ENCODE measurements at regions not wholly inside any gene's neighbourhood (a gene's known extent, or its start where the extent isn't known, plus 50 kb on each side); places are given as distances from the start of the nearest gene placed in this dataset.
A peak's percentile ranks its signal among the peaks of the same experiment; 100 is the strongest.

- H3K4me3 Mint-ChIP-seq, result no peak overlapping the region
- no peaks in the 10 kb centered on the region for H3K27me3 ChIP-seq (ENCODE audit: control insufficient read depth, insufficient read depth, low read length)
Observed at GRCh38 chr9:129351058-129351641, 173.1 kb upstream of the IER5L start.

GRCh38 chr9:129350143-129350935 is 172.3 kb upstream of the IER5L start:
- DNase-seq (no peak), ATAC-seq (ENCODE audit: low read depth in 2 of 2) (no peak)
- Mint-ChIP-seq H3K27me3 (peaks cover 26% of the 10 kb centered on the region), H3K4me3 (no peak overlapping the region), H3K9me3 (peaks cover 0 to 2% (median 1%) of the 10 kb centered on the region in 7 donors), H3K36me3 (no peaks in the 10 kb centered on the region), H3K27ac (no peak overlapping the region), H3K4me1 (peaks cover 0 to 15% (median 5%) of the 10 kb centered on the region in 4 donors)
- H3K4me1 ChIP-seq (ENCODE audit: control insufficient read depth, insufficient read depth, low read length, poor library complexity, severe bottlenecking), result peaks cover 11% of the 10 kb centered on the region
- no peak overlapping the region for H3K4me3 ChIP-seq (ENCODE audit: low read depth, low read length)
- no peaks in the 10 kb centered on the region for H3K9me3 ChIP-seq (ENCODE audit: control insufficient read depth in 2 of 2, low read length in 2 of 2)
- no peak overlapping the region for H3K27ac ChIP-seq (ENCODE audit: insufficient read depth, low read length, poor library complexity, severe bottlenecking)
- no peaks in the 10 kb centered on the region for H3K27me3 ChIP-seq (ENCODE audit: control insufficient read depth, insufficient read depth, low read length)
- H3K36me3 ChIP-seq (ENCODE audit: control insufficient read depth, insufficient read depth, low read length), result no peaks in the 10 kb centered on the region

More at GRCh38 chr9:129351058-129351641, 173.1 kb upstream of the IER5L start:
- no peaks in the 10 kb centered on the region for H3K36me3 Mint-ChIP-seq
- no peak for DNase-seq
- peaks cover 2 to 4% of the 10 kb centered on the region in 2 experiments for H3K9me3 ChIP-seq (ENCODE audit: control insufficient read depth in 2 of 2, low read length in 2 of 2)
- H3K4me1 ChIP-seq (ENCODE audit: control insufficient read depth, insufficient read depth, low read length, poor library complexity, severe bottlenecking), result peaks cover 11% of the 10 kb centered on the region
- H3K27ac Mint-ChIP-seq, result no peak overlapping the region
- no peak overlapping the region for H3K4me3 ChIP-seq (ENCODE audit: low read depth, low read length)
- H3K27ac ChIP-seq (ENCODE audit: insufficient read depth, low read length, poor library complexity, severe bottlenecking), result no peak overlapping the region
- H3K27me3 Mint-ChIP-seq, result peaks cover 26% of the 10 kb centered on the region
- peaks cover 0 to 15% (median 3%) of the 10 kb centered on the region in 4 donors for H3K4me1 Mint-ChIP-seq
- peaks cover 0 to 9% (median 2%) of the 10 kb centered on the region in 7 donors for H3K9me3 Mint-ChIP-seq
- no peaks in the 10 kb centered on the region for H3K36me3 ChIP-seq (ENCODE audit: control insufficient read depth, insufficient read depth, low read length)
- no peak for ATAC-seq (ENCODE audit: low read depth in 2 of 2)

GRCh38 chr9:129349665-129349947 is 171.5 kb upstream of the IER5L start:
- Mint-ChIP-seq H3K27me3 (peaks cover 26% of the 10 kb centered on the region), H3K36me3 (no peaks in the 10 kb centered on the region), H3K4me3 (no peak overlapping the region), H3K27ac (no peak overlapping the region), H3K4me1 (peaks cover 0 to 15% (median 5%) of the 10 kb centered on the region in 4 donors), H3K9me3 (peaks cover 0 to 2% (median 0%) of the 10 kb centered on the region in 7 donors)
- Histone ChIP-seq H3K27me3 (ENCODE audit: control insufficient read depth, insufficient read depth, low read length) (no peaks in the 10 kb centered on the region), H3K4me3 (ENCODE audit: low read depth, low read length) (no peak overlapping the region), H3K36me3 (ENCODE audit: control insufficient read depth, insufficient read depth, low read length) (no peaks in the 10 kb centered on the region), H3K9me3 (ENCODE audit: control insufficient read depth in 2 of 2, low read length in 2 of 2) (no peaks in the 10 kb centered on the region), H3K27ac (ENCODE audit: insufficient read depth, low read length, poor library complexity, severe bottlenecking) (no peak overlapping the region), H3K4me1 (ENCODE audit: control insufficient read depth, insufficient read depth, low read length, poor library complexity, severe bottlenecking) (peaks cover 11% of the 10 kb centered on the region)
- DNase-seq (no peak), ATAC-seq (ENCODE audit: low read depth in 2 of 2) (no peak)

- DNase-seq (no peak), ATAC-seq (ENCODE audit: low read depth in 2 of 2) (no peak)
- Histone ChIP-seq H3K4me1 (ENCODE audit: control insufficient read depth, insufficient read depth, low read length, poor library complexity, severe bottlenecking) (peaks cover 11% of the 10 kb centered on the region), H3K4me3 (ENCODE audit: low read depth, low read length) (no peak overlapping the region), H3K9me3 (ENCODE audit: control insufficient read depth in 2 of 2, low read length in 2 of 2) (no peaks in the 10 kb centered on the region), H3K27me3 (ENCODE audit: control insufficient read depth, insufficient read depth, low read length) (no peaks in the 10 kb centered on the region), H3K27ac (ENCODE audit: insufficient read depth, low read length, poor library complexity, severe bottlenecking) (no peak overlapping the region), H3K36me3 (ENCODE audit: control insufficient read depth, insufficient read depth, low read length) (no peaks in the 10 kb centered on the region)
- Mint-ChIP-seq H3K27ac (peak overlapping the region in 2 of 3 donors; percentile 69 to 73), H3K9me3 (no peaks in the 10 kb centered on the region), H3K36me3 (no peaks in the 10 kb centered on the region), H3K4me1 (peaks cover 0 to 14% (median 5%) of the 10 kb centered on the region in 4 donors), H3K27me3 (peaks cover 26% of the 10 kb centered on the region), H3K4me3 (no peak overlapping the region)
Observed at GRCh38 chr9:129348890-129349664, 171.0 kb upstream of the IER5L start.

- H3K4me1 Mint-ChIP-seq, result peaks cover 0 to 15% (median 5%) of the 10 kb centered on the region in 4 donors
- H3K4me1 ChIP-seq (ENCODE audit: control insufficient read depth, insufficient read depth, low read length, poor library complexity, severe bottlenecking), result peaks cover 10% of the 10 kb centered on the region
- DNase-seq (no peak), ATAC-seq (ENCODE audit: low read depth in 2 of 2) (no peak)
- no peak overlapping the region for H3K4me3 ChIP-seq (ENCODE audit: low read depth, low read length)
- H3K36me3 ChIP-seq (ENCODE audit: control insufficient read depth, insufficient read depth, low read length), result no peaks in the 10 kb centered on the region
- no peaks in the 10 kb centered on the region for H3K9me3 ChIP-seq (ENCODE audit: control insufficient read depth in 2 of 2, low read length in 2 of 2)
- no peaks in the 10 kb centered on the region for H3K36me3 Mint-ChIP-seq
- peaks cover 0 to 1% (median 0%) of the 10 kb centered on the region in 7 donors for H3K9me3 Mint-ChIP-seq
- H3K27me3 ChIP-seq (ENCODE audit: control insufficient read depth, insufficient read depth, low read length), result no peaks in the 10 kb centered on the region
- no peak overlapping the region for H3K27ac ChIP-seq (ENCODE audit: insufficient read depth, low read length, poor library complexity, severe bottlenecking)
- no peak overlapping the region for H3K4me3 Mint-ChIP-seq
- no peak overlapping the region for H3K27ac Mint-ChIP-seq
- H3K27me3 Mint-ChIP-seq, result peaks cover 26% of the 10 kb centered on the region
Observed at GRCh38 chr9:129347316-129348120, 169.5 kb upstream of the IER5L start.

GRCh38 chr9:129346046-129346445 is 168.0 kb upstream of the IER5L start:
- Histone ChIP-seq H3K27me3 (ENCODE audit: control insufficient read depth, insufficient read depth, low read length) (no peaks in the 10 kb centered on the region), H3K36me3 (ENCODE audit: control insufficient read depth, insufficient read depth, low read length) (no peaks in the 10 kb centered on the region), H3K27ac (ENCODE audit: insufficient read depth, low read length, poor library complexity, severe bottlenecking) (no peak overlapping the region), H3K4me3 (ENCODE audit: low read depth, low read length) (no peak overlapping the region), H3K9me3 (ENCODE audit: control insufficient read depth in 2 of 2, low read length in 2 of 2) (no peaks in the 10 kb centered on the region), H3K4me1 (ENCODE audit: control insufficient read depth, insufficient read depth, low read length, poor library complexity, severe bottlenecking) (no peaks in the 10 kb centered on the region)
- Mint-ChIP-seq H3K4me3 (no peak overlapping the region), H3K9me3 (peaks cover 0 to 1% (median 0%) of the 10 kb centered on the region in 7 donors), H3K4me1 (peaks cover 0 to 11% (median 5%) of the 10 kb centered on the region in 4 donors), H3K36me3 (no peaks in the 10 kb centered on the region), H3K27ac (peak overlapping the region in 1 of 3 donors; percentile 15), H3K27me3 (peaks cover 20% of the 10 kb centered on the region)
- DNase-seq (no peak), ATAC-seq (ENCODE audit: low read depth in 2 of 2) (no peak)
